Fibroblast of skin of left biceps (primary cell): ENCODE measurements at regions not wholly inside any gene's neighbourhood (a gene's known extent, or its start where the extent isn't known, plus 50 kb on each side); places are given as distances from the start of the nearest gene placed in this dataset.
"Not testable (repeated sequence)": the region's sequence is repeated elsewhere in the genome, so short reads cannot be mapped to it uniquely, and the experiment has no call there.

Source experiments
- DNase-seq, 2 experiments: peaks; one replicate each; pipeline ENCODE4 v3.0.0-alpha.2; 2013; ENCODE audit warnings: low read depth in 2 of 2

- no peak for DNase-seq
Observed at GRCh38 chr4:127364911-127365310, 267.8 kb upstream of the INTU start.

DNA sequence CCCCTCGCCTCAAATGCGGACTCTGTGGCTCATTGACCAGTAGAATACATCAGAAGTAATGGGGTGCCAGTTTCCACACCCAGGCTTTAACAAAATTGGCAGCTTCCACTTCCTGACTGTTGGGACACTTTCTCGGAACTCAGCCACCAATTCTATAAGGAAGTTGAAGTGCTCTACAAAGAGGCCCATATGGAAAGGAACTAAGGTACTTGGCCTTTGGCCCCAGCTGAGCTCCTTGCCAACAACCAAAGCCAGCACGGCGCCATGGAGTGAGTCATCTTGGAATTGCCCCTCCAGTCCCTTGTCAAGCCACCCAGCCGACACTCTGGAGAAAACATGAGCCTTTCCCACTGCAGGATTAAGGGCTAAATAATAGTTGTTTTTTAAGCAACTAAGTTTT, 262.2 kb upstream of the INTU start:
- no peak for DNase-seq

GRCh38 chr4:127379499-127379898, 253.3 kb upstream of the INTU start:
- no peak for DNase-seq

GRCh38 chr4:127379948-127380347, 252.8 kb upstream of the INTU start:
- DNase-seq: not testable (repeated sequence)

- no peak for DNase-seq
Observed at GRCh38 chr4:127383666-127384065, 249.1 kb upstream of the INTU start.

DNA sequence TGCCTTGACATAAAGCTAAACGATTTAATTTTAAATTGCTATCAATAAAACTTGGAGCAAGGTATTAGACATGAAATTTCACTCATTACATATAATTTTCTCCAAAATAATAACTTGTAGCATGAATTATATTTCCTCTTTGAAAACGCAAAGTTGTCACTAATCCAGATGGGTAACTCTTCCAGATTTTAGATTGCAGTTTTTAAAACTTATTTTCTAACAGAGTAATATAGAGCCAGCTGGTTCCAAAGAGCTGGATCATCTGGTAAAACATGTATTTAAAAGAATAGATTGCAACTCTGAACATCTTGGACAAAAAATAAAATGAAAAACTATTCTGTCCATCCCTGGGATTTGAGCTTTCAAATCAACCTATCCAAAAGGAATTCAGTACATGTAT, 238.2 kb upstream of the INTU start:
- DNase-seq: no peak

DNA sequence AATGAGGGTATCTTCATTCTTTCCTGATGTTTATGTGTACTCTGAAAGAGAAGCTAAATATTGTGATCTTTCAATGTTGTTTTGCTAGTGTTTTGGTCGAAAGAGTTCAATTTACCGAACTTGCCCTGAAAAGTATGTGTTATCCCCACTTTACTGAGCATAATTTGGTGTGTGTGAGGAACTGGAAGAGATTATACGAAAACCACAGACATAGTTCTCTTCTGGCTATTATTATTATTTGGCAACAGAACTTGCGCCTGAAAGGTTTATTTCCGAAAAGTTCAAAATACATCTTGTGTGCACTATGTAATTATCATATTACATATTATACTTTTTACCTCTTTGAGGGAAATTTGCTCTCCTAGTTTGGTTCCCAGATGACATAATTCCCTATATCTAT, 232.5 kb upstream of the INTU start:
- DNase-seq: peak in 1 of 2 experiments; percentile 5

- peak; percentile 65 to 70 for DNase-seq
Observed at GRCh38 chr4:127400731-127401346, 231.9 kb upstream of the INTU start.

DNA sequence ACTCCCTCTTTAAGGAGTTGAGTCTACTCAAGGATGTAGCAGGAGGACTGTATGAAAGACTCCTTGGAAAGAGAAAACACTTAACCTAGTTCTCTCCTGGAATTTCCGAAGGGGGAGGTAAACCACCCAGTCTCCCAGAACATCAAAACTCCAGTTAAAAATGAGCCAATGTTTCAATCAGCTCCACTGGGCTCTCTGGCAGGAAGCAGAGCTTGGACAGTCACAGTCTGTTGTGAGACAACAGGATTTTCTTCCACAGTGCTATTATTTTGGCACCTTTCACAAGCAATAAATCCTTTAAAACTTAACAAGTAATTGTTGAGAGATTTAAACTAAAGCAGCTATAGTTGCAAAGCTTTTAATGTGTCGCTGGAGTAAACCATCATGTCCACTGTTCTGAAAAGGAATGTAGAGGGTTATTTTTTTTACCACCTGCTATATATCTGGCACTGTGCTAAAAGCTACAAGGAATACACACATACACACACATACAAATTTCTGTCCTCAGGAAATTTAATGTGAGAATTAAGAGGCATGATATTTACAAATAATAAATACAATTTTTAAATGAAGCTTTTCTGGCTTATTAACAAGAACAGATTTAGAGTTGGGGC, 229.2 kb upstream of the INTU start:
- DNase-seq: no peak

- DNase-seq: no peak
Observed at GRCh38 chr4:127406187-127406586, 226.6 kb upstream of the INTU start.

- not testable (repeated sequence) for DNase-seq
Observed at GRCh38 chr4:127407572-127407971, 225.2 kb upstream of the INTU start.

DNA sequence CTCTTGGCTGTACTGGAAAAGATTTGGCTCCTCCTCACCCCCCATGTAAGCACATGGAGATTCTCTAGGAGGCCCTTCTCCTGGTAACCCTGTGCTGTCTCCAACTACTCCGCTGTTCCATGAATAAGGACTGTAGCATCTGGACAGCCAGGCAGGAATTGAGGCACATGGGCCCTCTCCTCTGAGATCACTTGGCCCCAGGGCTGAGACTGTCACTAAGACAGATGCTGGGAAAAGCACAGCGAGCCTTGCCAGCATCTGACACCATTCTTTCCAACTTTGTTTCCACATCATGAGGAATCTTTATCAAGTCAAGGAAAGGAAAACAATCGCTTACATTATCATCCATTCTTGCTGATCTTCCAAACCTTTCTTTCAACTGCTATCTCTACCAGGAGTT, 222.6 kb upstream of the INTU start:
- no peak for DNase-seq

GRCh38 chr4:127410644-127411043, 222.1 kb upstream of the INTU start:
- DNase-seq: no peak

- no peak for DNase-seq
Observed at GRCh38 chr4:127414951-127415606, 217.7 kb upstream of the INTU start.

DNA sequence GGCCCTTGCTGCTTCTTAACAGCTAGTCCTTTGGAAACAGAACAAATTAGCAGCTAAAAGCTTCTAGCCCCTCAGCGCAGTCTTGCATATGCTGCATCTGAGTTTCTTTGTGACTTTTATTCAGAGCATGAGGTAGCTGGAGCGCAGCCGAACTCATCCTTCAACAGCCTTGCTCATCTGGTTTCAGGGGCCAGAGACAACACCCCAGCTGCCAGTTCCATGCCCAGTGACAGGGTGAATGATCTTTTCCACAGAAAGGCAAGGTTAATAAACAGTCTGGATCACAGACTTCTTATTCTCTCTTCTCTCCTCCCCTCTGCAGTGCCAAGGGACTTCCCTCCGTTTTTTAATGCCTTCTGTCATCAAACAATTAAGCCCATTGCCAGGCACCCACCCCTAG, 216.6 kb upstream of the INTU start:
- DNase-seq: no peak

DNA sequence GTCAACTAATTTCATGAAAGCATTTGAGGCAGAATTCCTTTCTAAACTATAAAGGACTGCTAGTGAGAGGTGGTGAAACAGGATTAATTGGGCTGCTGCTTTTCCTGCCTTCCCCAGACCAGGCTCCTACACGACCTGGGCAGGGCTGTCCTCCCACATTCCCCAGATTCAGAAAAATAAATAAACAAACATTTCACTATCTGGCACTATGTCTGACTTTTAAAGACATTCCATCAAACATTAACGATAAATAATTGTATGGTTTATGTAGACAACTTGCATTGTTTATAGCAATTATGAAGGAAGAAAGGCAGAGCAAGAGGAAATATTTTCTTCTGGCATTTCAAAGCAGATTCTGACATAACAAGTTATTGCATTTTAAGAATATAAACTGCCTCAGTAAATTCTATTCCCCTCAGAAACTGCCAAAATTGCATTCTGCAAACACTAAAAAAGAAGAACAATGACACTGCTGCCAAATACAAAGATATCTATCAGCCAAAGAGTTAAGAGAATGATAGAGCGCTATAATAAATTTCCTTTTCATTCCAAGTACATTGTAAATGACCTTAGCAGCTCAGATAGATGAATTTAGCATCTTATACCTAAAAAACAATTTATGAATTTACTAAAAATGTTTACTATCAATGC, 214.7 kb upstream of the INTU start:
- no peak for DNase-seq

- DNase-seq: no peak
Observed at GRCh38 chr4:127419431-127419830, 213.3 kb upstream of the INTU start.

- no peak for DNase-seq
Observed at GRCh38 chr4:127421437-127421836, 211.3 kb upstream of the INTU start.

- no peak for DNase-seq
Observed at GRCh38 chr4:127425202-127425845, 207.4 kb upstream of the INTU start.

GRCh38 chr4:127425851-127426250, 206.9 kb upstream of the INTU start:
- DNase-seq: no peak

- DNase-seq: no peak
Observed at GRCh38 chr4:127441571-127441970, 191.2 kb upstream of the INTU start.

GRCh38 chr4:127445471-127445870, 187.3 kb upstream of the INTU start:
- no peak for DNase-seq
